ENCODE measurements at regions not wholly inside any gene's neighbourhood (a gene's known extent, or its start where the extent isn't known, plus 50 kb on each side); places are given as distances from the start of the nearest gene placed in this dataset.

DNA sequence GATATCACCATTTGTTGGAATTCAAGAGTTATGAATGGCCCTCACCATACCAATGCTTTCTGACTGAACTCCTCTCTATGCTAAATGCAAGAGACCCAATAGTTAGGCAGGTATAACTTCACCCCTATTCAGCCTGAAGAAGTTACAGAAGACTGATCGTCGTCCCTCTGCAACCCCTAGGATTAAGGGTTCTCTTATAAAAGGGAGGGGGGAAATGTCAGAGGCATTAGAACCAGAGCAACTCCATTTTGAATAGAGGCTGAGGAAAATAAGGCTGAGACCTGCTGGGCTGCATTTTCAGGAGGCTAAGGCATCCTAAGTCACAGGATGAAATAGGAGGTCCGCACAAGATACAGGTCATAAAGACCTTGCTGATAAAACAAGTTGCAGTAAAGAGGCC lies 494.3 kb downstream of the SPRY1 start:
- ChIA-PET CTCF (no interaction called here), POLR2A (no interaction called here)
- TF ChIP-seq L3MBTL2 (conservative IDR thresholded peaks at IDR 0.05) = no peak
- no peak for TF ChIP-seq FOXK2 (IDR thresholded peaks at IDR 0.05)
- TF ChIP-seq LEF1 (IDR thresholded peaks at IDR 0.05; ENCODE audit: borderline replicate concordance) = no peak
- TF ChIP-seq, protein P1, sequence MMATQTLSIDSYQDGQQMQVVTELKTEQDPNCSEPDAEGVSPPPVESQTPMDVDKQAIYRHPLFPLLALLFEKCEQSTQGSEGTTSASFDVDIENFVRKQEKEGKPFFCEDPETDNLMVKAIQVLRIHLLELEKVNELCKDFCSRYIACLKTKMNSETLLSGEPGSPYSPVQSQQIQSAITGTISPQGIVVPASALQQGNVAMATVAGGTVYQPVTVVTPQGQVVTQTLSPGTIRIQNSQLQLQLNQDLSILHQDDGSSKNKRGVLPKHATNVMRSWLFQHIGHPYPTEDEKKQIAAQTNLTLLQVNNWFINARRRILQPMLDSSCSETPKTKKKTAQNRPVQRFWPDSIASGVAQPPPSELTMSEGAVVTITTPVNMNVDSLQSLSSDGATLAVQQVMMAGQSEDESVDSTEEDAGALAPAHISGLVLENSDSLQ (IDR thresholded peaks at IDR 0.05) = no peak
- DNase-seq (ENCODE audit: extremely low spot score) = no peak

DNA sequence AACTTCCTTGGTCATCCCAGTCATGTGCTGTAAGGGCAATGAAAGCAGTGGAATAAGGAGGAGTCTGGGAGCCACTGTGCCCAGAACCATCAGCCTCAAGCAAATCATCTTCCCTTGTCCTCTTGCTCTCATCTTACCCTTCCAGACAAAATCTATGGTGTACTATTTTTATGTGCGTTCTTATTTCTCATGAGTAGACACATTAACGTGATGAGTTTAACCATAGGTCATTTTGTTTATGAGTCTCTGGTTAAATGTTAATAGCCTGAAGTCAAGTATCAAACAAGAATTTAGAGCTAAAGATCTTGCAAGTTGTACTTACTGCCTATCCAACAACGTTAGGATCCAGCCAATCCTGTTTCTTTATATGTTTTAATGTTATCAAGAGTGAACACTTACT lies 495.3 kb downstream of the SPRY1 start:
- CTCF ChIA-PET = no interaction called here
- TF ChIP-seq ZNF384 (IDR thresholded peaks at IDR 0.05) (no peak), CTBP1 (IDR thresholded peaks at IDR 0.05; ENCODE audit: borderline replicate concordance) (no peak), LEF1 (IDR thresholded peaks at IDR 0.05; ENCODE audit: borderline replicate concordance) (no peak), HDGF (IDR thresholded peaks at IDR 0.05; ENCODE audit: borderline replicate concordance) (no peak), NFRKB (IDR thresholded peaks at IDR 0.05) (no peak), FOXK2 (IDR thresholded peaks at IDR 0.05) (no peak), SP1 (IDR thresholded peaks at IDR 0.05) (no peak), TARDBP (IDR thresholded peaks at IDR 0.05) (no peak), SUZ12 (IDR thresholded peaks at IDR 0.05) (no peak), FOXM1 (IDR thresholded peaks at IDR 0.05; ENCODE audit: borderline replicate concordance) (no peak), L3MBTL2 (conservative IDR thresholded peaks at IDR 0.05) (no peak), ARNT (IDR thresholded peaks at IDR 0.05) (no peak), ELF4 (IDR thresholded peaks at IDR 0.05) (no peak), FOXA1 (IDR thresholded peaks at IDR 0.05) (no peak), BHLHE40 (IDR thresholded peaks at IDR 0.05; ENCODE audit: borderline replicate concordance) (no peak)
- TF ChIP-seq, protein P1 (IDR thresholded peaks at IDR 0.05) = no peak

GRCh38 chr4:123892368-123892976 lies 495.9 kb downstream of the SPRY1 start:
- CTCF ChIA-PET = no interaction called here

More for the DNA sequence above, 495.3 kb downstream of the SPRY1 start:
- POLR2A ChIA-PET = no interaction called here
- no peak for DNase-seq (ENCODE audit: extremely low spot score)

GRCh38 chr4:123893011-123893981 lies 496.7 kb downstream of the SPRY1 start:
- POLR2A ChIA-PET = no interaction called here
- CTCF ChIA-PET = no interaction called here
- TF ChIP-seq CTBP1 (IDR thresholded peaks at IDR 0.05; ENCODE audit: borderline replicate concordance) (no peak), TARDBP (IDR thresholded peaks at IDR 0.05) (no peak)
- DNase-seq (ENCODE audit: extremely low spot score) = no peak

More at GRCh38 chr4:123892368-123892976, 495.9 kb downstream of the SPRY1 start:
- DNase-seq (ENCODE audit: extremely low spot score) = no peak
- POLR2A ChIA-PET = no interaction called here
- TF ChIP-seq NFRKB (IDR thresholded peaks at IDR 0.05) = no peak
- TF ChIP-seq ZNF384 (IDR thresholded peaks at IDR 0.05) = no peak
- no peak for TF ChIP-seq FOXK2 (IDR thresholded peaks at IDR 0.05)
- TF ChIP-seq, protein P1 (IDR thresholded peaks at IDR 0.05) = no peak
- no peak for TF ChIP-seq ELF4 (IDR thresholded peaks at IDR 0.05)
- no peak for TF ChIP-seq ARNT (IDR thresholded peaks at IDR 0.05)
- no peak for TF ChIP-seq LEF1 (IDR thresholded peaks at IDR 0.05; ENCODE audit: borderline replicate concordance)
- no peak for TF ChIP-seq FOXA1 (IDR thresholded peaks at IDR 0.05)
- TF ChIP-seq L3MBTL2 (conservative IDR thresholded peaks at IDR 0.05) = no peak
- TF ChIP-seq SP1 (IDR thresholded peaks at IDR 0.05) = no peak
- no peak for TF ChIP-seq BHLHE40 (IDR thresholded peaks at IDR 0.05; ENCODE audit: borderline replicate concordance)
- TF ChIP-seq SUZ12 (IDR thresholded peaks at IDR 0.05) = no peak
- no peak for TF ChIP-seq HDGF (IDR thresholded peaks at IDR 0.05; ENCODE audit: borderline replicate concordance)
- no peak for TF ChIP-seq TARDBP (IDR thresholded peaks at IDR 0.05)
- TF ChIP-seq CTBP1 (IDR thresholded peaks at IDR 0.05; ENCODE audit: borderline replicate concordance) = no peak
- TF ChIP-seq FOXM1 (IDR thresholded peaks at IDR 0.05; ENCODE audit: borderline replicate concordance) = no peak

GRCh38 chr4:123896446-123897071 lies 500.0 kb downstream of the SPRY1 start:
- POLR2A ChIA-PET = no interaction called here
- TF ChIP-seq, protein P1 (IDR thresholded peaks at IDR 0.05) = no peak
- TF ChIP-seq FOXK2 (IDR thresholded peaks at IDR 0.05) (no peak), ZNF384 (IDR thresholded peaks at IDR 0.05) (no peak), L3MBTL2 (conservative IDR thresholded peaks at IDR 0.05) (no peak), NFRKB (IDR thresholded peaks at IDR 0.05) (no peak), CTBP1 (IDR thresholded peaks at IDR 0.05; ENCODE audit: borderline replicate concordance) (no peak), FOXM1 (IDR thresholded peaks at IDR 0.05; ENCODE audit: borderline replicate concordance) (no peak), LEF1 (IDR thresholded peaks at IDR 0.05; ENCODE audit: borderline replicate concordance) (no peak), ELF4 (IDR thresholded peaks at IDR 0.05) (no peak), HDGF (IDR thresholded peaks at IDR 0.05; ENCODE audit: borderline replicate concordance) (no peak), FOXA1 (IDR thresholded peaks at IDR 0.05) (no peak), SP1 (IDR thresholded peaks at IDR 0.05) (no peak), TARDBP (IDR thresholded peaks at IDR 0.05) (no peak)
- CTCF ChIA-PET = no interaction called here
- DNase-seq (ENCODE audit: extremely low spot score) = no peak
